Renal pelvis (tissue), 1 donor: ENCODE measurements at regions not wholly inside any gene's neighbourhood (a gene's known extent, or its start where the extent isn't known, plus 50 kb on each side); places are given as distances from the start of the nearest gene placed in this dataset.
A peak's percentile ranks its signal among the peaks of the same experiment; 100 is the strongest.
"Not testable (repeated sequence)": the region's sequence is repeated elsewhere in the genome, so short reads cannot be mapped to it uniquely, and the experiment has no call there.

Experiments used
- DNase-seq: peaks from one replicate; pipeline ENCODE4 v3.0.0-alpha.2; 2013

DNA sequence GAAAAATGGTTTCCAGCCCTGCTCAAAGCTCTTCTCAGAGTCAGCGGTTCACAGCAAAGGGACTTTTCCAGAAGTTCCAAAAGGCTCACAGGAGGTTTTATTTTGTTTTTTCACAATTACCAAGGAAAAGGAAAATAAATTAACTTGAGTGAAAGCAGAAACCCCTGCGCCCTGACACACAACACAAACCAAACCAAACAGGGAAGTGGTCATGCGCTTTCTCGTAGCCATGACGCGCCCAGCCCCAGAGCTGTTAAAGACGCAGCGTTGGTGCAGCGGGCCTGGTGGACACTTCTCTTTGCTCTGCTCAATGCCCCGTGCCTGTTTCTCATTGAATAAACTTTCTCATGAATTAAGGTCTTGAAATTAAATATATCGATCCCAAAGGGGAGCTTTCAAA is 134.4 kb upstream of the LYZL2 start:
- peak; percentile 56 for DNase-seq

- no peak for DNase-seq
Observed at GRCh38 chr10:30762620-30763019, 133.1 kb upstream of the LYZL2 start.

DNA sequence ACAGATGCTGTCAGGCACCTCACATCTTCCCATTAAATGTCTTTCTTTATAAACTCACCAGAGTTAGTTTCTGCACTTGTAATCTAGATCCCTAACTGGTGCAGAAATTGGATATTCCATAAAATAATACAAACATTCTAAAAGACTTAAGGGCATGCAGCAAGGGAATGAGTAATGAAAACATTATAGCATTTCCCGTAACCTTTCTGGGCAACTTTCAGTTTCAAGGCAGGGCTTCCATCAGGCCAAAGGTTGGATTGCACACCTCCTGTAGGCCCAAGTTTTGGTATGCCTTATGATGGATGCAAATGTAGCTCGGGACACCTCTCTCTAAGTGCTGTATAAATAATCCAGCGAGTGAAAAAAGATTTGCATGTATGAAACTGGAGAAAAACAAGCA is 129.9 kb upstream of the LYZL2 start:
- DNase-seq, result no peak

DNA sequence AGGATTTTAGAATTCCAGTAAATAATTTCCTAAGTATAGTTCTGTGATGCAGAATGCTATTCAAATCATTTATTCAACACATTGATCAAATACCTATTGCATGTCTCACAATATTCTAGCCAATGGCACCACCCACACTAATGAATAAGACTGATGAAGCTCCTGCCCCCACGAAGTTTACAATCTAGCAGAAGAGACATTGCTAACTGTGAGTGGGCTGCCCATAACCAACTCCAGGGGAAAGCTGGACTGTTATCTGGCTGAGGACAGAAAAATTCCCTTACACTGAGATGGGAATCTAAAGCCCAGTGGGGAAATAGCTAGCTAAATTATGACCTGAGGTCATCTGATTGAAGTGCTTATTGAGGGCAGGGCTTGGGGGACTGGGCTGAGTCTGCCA is 128.8 kb upstream of the LYZL2 start:
- no peak for DNase-seq

DNA sequence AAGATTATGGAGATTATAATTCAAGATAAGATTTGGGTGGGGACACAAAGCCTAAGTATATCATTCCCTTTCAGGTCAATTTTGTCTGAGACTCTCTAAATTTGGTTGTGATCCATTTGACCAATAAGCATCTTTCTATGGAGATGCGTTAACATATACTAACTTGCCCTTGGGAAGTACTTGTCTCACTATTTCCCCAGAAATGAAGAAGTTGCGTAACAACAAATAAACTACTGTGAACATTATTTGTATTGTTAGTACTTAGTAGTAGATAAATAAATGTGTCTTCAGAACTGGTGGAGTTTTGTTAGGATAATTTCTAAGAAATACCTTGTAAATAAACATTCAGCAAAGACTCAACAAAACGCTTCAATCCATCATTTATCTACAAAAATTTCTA is 127.3 kb upstream of the LYZL2 start:
- no peak for DNase-seq

GRCh38 chr10:30756151-30756550 is 126.6 kb upstream of the LYZL2 start:
- DNase-seq, result no peak

DNA sequence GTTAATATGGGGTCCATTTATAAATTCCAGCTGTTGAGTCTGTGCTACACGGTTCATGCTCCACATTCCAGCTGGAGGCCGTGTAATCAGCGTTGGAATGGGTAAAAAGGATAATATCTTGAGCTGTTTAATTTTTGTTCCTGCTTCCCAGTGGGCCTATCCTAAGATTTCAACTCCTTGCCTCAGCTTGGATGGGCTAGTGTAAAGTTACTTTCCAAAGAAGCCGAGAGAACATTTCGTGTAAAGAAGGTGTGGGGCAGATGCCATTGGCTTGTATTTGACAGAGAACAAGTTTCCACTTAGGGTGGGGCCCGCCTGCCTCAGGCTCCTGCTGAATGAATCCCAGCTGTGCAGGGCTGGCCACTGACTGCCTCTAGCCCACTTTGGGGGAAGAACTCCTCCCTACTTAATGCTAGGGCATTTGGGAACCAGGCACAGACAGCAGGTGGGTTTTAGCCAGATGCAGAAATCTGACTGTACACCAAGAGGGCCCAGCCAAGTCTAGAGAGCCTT is 125.9 kb upstream of the LYZL2 start:
- DNase-seq, result no peak

DNA sequence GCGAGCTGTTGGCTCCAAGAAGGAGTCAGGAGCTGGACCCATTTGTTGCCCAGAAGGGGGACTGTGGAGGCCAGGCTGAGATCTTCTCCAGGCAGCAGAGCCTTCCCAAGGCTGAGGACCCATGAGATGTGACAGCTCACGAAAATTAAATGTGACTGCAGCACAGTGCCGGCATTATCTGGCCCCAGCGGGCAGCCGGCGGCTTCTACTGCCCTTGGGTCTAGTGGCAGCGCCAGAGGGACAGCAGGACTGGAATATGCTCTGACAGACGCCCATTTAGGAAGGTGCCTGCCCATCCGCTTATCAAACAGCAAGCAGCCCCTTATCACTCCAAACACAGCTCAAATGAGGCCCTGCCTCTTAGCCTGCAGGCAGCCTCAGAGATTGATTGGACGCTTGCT is 122.9 kb upstream of the LYZL2 start:
- DNase-seq, result no peak

DNA sequence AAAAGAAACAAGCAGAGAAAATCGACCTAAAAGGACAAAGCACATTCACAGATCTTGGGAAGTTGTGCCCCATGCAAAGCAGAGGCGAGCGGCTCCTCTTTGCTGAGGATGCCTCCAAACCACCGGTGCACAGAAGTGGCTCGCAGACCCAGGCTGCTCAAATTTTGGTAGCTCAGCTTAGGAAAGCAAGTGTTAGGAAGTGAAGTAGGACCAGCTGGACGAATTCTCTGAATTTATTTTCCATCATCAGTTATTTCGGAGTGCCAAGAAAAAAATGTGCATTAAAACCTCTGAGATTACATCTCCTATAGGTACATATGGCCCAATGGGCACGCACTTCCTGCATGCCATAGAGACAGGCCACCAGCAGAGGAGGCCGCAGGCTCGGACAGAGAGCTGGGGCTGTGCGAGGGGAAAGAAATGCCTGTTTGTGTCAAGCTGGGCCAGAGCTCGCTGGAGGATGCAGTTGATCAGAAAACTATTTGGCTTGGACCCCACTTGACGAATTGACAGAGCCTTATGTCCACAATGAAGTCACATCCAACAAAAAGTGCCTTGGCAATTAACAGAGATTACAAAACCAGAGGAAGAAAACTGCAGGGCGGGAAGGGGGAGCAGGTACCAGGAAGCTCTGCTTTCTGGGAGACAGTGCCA is 122.3 kb upstream of the LYZL2 start:
- DNase-seq, result no peak

DNA sequence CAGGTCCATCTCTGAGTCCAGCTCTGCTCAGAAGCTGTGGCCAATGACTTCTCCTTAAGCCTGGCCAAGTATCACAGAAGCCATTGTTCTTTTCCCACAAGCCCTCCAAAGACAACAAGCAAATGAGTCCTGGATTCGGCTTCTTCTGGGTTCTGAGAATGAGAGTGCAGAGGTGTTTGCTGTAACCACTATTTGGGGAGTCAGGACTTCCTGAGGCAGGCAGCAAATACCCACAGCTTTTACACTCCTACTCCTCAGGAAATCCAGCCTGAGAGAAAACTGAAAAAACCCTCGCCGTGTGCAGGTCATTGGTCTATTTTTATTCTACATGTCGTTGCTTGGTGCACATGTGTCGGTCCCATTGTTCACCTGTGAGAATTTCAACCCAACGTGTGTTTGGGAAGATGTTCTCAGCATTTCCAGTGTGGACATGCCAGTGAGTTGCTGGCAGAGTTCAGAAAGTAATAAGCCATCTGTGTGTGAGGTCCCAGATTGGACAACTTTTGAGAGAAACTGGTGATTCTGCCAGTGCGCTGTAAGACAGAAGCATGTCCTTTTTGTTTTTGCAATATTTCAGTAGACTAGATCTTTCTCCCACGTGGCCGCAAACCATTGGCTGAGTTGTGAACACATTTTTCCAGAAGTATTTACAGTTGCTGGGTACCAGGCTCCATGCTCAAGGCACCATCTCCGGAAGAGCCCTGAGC is 121.6 kb upstream of the LYZL2 start:
- no peak for DNase-seq

DNA sequence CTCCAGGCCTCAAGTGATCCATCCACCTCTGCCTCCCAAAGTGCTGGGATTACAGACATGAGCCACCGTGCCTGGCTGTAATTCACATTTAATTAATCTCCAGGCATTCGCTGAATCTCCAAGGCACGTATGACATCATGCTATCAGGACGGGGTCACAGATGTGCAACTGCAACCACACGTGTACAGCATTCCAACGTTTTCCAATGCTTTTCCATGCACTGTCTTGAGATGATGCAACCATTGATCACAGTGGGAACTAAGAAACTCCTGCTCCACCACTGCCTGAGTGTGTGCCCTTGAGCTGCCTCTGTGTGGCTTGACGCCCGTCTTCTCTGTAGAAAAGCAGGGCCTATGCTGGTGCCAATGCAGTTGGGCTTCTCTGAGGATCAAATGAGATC is 119.8 kb upstream of the LYZL2 start:
- no peak for DNase-seq

- DNase-seq, result no peak
Observed at GRCh38 chr10:30748152-30748973, 118.8 kb upstream of the LYZL2 start.

DNA sequence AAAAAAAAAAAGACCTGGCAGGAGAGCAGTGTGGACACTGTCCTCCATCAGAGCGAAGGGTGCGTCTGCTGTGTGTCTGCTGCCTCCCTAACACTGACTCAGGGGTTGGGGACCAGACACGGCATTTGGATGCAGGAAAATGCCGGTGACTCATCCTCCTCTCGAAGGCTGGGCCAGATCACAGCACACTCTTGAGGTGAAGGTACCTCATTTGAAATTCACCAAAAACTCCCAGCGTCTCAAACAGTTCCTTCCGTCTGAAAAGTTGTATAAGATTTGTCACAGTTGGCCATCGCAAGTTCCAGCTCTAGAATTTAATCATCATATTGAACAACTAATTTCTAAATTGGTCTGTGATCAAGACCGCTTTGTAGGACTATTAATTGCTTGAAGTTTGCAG is 118.1 kb upstream of the LYZL2 start:
- no peak for DNase-seq

GRCh38 chr10:30745953-30746352 is 116.4 kb upstream of the LYZL2 start:
- DNase-seq, result no peak

DNA sequence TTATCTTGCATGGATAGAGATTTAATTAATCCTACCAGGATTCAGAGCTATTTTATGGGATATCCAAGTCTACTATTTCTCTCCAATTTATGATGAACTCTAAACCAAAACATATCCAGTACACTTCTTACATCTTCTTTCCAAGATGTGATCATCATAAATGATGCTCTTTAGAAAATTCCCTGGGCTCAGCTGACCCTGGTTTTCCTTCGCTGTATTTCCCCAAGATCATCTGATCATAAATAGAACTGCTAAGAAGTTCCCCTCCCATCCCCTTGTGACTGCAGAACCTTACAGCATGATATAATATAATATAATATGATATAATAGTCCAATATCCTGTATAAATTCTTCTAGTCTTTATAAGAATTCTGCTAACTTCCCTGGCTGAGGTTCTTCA is 114.6 kb upstream of the LYZL2 start:
- DNase-seq, result no peak

DNA sequence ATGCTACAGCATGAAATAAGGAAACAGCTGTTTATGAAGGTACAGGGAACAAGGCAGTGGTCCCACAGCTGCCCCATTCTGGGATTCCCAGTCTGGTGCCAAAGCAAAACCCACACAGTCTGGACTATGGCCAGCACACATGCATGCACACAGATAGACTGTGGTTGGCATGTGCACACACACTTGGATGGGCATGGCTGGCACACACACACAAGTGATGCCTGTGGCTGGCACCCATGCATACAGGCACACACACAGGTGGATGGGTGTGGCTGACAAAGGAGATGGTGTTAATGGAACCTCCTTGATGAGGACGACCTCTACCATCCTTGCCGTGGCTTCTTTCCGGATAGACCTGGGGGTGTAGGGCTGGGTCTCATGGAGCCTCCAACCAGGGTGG is 114.0 kb upstream of the LYZL2 start:
- no peak for DNase-seq

DNA sequence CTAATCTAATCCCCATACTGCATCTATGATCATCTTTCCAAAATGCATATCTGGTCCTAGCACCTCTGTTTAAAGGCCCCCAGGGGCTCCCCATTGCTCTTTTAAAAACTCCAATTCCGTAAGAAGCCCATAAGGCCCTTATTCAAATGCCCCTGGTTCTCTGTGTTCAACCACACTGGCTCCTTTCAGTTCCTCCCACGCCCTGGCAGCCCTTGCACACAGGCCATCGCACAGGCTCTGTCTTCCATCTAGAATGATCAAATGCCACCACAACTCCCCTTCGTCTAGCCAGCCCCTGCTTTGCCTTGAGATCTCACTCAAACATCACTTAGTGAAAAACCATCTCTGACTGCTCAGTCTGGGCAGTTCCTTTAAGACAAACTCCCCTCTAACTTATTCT is 112.9 kb upstream of the LYZL2 start:
- DNase-seq, result no peak

DNA sequence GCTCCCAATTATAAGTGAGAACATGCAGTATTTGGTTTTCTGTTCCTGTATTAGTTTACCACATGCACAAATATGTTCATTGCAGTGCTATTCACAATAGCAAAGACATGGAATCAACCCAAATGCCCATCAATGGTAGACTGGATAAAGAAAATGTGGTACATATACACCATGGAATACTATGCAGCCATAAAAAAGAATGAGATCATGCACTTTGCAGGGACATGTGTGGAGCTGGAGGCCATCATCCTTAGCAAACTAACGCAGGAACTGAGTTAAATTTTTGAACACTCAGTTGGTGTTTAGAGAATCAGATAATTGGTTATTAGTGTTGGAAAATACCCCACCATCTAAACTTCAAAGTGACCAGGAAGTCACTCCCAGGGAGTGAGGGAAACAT is 111.2 kb upstream of the LYZL2 start:
- DNase-seq, result not testable (repeated sequence)

GRCh38 chr10:30738416-30738815 is 108.9 kb upstream of the LYZL2 start:
- DNase-seq, result no peak

DNA sequence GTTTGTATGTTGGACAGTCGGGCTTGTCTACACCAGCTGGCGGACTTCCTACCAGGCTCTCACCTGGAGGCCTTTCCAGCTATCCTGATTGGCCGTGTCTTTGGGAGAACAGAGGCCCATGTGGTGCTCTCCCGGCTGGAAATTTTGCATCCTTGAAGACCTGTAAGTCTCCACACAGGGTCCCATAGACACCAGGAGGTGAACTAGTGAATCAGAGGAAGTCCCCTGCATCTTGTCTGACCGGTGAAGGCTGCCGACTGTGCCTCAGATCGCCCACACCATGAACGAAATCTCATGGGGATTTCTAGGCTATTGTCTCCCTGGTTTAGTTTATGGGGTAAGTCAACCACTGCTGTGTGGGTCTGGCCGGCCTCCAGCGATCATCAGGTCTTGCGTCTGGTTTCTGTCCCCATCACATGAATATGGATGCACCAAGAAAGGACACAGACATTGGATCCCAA is 108.4 kb upstream of the LYZL2 start:
- DNase-seq, result no peak

- DNase-seq, result no peak
Observed at GRCh38 chr10:30736685-30737232, 107.2 kb upstream of the LYZL2 start.

GRCh38 chr10:30734901-30735300 is 105.3 kb upstream of the LYZL2 start:
- DNase-seq, result no peak

DNA sequence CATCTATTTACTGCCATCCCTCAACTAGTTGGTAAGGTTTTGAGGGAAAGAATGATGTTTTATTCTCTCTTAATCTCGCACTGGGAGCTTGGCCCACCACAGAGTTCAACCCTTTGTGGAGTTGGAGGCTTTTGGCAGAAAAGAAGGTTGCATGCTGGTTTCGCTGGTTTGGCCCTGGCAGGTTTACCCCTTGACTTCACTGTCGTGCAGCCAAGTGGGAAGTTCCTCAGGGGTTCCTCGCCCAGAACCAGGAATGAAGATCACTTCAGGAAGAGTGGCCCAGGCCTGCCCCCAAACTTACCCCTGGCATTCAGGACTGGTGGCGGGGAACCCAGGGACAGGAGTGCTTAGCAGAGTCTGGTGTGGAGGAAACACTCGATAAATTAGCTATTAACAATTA is 103.1 kb upstream of the LYZL2 start:
- no peak for DNase-seq
